DMS153 (cell line): ENCODE measurements at regions not wholly inside any gene's neighbourhood (a gene's known extent, or its start where the extent isn't known, plus 50 kb on each side); places are given as distances from the start of the nearest gene placed in this dataset.
"Not testable (repeated sequence)": the region's sequence is repeated elsewhere in the genome, so short reads cannot be mapped to it uniquely, and the experiment has no call there.

Source experiments
- DNase-seq: peaks from one replicate; lab custom pipeline; 2025; lab: John Stamatoyannopoulos, UW

DNA sequence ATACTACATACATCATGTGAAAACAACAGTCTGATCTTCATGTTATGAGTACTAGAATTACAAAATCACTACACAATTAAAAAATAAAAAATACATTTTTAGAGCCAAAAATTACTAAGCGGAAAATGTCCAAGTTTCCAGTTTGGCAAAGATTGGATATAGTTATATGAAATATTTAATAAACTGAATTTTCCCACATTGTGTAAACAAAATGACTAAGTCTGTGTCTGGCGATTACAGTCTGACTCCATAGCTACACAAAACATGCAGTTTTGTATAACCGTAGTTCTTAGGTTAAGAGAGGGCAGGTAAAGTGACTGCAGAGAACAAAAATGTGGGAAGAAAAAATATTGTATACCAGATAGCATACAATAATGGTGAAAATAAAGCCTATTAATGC, 59.2 kb upstream of the TMEM47 start:
- no peak for DNase-seq

DNA sequence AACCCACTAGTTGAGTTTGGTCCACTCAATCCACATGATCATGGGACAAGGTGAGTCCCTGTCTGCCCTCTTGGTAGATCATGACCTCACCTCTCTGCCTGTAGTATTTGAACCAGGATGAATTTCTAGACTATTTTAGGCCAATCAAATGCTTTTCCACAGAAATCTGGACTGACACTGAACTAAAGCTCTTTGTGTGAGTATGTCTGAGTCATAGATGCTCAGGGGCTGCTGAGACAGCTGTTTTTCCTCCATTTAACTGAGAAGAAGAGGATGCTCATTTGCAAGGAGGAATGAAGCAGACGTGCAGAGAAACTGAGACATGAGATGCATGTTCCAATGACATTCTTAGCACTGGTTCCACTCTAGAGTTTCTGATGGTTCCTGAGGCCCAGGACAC, 77.3 kb upstream of the TMEM47 start:
- DNase-seq: no peak

DNA sequence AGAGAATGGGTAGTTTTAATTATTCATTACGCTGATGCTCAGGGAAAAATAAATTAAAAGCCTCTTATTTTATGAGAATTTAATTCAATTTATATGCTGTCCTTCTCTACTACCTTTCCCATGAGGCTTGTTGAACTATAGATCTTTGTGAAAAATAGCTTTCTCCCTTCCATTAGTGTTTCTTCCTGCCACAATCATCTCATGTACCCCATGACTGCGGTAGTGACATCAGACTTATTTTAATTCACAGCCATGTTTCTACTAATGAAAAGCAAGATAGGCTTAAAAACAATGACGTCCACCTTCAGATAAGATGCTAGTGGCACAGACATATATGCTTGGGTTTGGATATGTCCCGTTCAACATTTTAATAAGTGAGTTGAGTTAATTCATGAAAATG, 87.4 kb upstream of the TMEM47 start:
- no peak for DNase-seq

DNA sequence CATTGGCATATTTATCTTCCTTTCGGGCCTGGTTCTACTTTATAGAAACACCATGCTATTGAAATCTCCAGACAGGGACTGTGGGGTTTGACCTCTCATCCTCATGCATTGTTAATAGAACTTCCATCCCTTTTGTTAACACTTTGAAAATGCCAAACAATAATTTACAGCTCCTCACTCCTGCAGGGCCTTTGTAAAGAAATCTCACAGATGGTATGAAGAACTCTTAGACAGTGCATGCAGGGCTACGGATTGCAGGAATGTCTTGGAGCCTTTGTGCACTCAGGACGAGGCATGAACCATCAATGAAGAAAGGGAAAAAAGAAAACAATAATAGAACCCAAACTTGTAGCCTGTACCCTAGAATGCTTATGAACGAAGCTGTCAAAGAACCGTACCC, 92.8 kb upstream of the TMEM47 start:
- DNase-seq: no peak

DNA sequence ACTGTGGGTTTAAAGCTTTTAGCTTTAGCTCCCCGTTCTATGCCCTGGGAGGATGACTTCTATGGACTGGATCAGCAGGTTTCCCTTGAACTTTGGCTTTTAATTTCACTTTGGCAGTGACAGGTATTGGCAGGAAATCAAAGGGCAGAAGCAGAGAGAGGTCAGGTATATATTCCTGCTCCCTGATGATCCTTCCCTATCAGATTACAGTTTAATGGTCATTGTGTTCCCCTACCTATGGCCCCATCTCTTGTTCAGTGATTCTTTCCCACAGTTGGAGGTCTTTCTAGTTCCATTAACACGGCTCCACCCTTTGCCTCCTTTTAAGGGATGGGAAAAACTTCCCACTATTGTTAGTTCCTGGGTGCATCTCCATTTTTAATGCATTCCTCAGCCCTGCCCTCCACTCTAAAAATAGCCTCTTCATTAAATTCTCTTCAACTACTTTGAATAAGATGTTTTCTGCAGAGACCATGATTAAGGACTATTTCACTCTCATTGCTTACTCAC, 107.8 kb upstream of the TMEM47 start:
- DNase-seq: peak; percentile 3

DNA sequence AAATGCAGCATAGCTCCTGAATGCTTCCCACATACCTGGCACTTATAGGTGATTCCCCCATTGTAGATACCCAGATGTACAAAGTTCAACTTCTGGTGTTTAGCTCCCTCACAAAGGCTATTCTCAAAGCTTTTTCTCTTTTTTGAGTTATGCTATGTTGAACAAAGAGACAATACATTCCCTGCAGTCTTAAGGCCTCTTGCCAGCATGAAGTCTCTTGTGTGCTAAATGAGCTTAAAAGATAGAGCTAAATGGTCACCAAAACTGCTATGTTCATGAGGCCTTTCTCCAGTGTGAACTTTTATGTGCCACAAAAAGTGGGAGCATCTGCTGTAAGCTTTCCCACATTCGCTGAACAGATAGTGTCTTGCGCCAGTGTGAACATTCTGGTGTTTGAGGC, 111.2 kb upstream of the TMEM47 start:
- DNase-seq: no peak

DNA sequence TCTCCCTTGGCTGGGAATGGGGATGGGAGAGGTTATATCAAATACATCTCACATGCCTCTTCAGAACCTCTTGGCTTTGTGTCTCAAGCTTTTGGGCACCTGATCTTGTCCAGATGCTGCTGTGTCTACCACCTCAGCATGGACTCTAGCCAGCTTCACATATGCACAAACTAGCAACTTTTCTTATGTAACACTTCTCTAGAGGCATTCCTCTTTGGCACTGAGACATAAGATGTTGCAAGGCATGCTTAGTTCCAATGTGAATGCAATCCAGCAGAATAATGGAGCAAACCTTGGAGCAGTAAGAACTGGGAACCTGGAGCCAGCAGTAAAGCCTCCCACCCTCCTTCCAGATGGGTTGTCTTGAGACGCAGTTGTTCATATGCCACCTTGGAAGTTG, 113.4 kb upstream of the TMEM47 start:
- DNase-seq: no peak

DNA sequence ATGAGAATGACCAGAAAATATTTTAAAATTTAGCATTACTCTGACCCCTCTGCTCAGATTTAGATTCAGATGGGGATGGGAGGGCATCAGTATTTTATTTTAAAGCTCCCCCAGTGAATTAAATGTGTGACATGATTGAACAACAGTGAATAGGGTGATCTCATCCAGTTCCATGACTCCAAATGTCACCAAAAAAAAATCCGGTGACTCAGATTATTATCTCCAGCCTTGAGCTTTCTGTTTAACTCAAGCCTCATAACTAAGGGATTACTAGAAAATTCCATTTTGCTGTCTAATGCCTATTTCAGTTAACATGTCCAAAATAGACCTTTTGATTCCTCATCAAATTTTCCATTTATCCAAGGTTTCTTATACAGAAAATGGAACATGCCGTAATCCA, 121.8 kb upstream of the TMEM47 start:
- DNase-seq: no peak

DNA sequence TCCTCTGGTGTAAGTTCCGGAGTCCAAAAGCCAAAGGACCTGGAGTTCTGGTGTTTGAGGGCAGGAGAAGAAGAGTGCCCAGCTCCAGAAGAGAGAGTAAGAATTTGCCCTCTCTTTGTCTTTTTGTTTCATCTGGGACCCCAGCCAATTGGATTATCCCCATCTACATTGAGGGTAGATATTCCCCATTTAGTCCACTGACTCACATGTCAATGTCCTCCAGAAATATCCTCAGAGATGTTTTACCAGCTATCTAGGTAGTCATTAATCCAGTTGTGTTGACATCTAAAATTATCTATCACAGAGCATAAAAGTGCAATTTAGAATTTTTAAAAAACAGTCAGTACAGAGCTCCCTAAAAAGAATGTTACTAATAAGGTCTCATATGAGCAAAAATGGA, 132.9 kb upstream of the TMEM47 start:
- no peak for DNase-seq

DNA sequence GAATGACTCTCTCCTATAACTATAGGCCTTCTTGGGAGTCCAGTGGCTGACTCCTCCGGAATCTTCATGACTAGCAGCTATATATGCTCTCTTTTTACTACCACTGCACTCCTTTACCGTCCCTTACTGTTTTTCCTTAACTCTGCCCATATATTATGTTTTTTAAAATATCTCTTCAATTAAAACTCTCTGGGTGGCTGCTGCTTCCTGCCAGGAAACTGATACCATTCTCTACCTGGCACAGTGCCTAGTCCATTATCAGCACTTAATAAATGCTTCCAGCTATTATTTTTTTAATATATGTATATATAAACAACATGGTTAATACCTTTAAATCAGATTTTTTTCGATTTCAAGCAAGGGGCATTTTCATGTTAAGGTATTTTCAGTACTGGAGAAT, 136.6 kb upstream of the FAM47B start:
- no peak for DNase-seq

DNA sequence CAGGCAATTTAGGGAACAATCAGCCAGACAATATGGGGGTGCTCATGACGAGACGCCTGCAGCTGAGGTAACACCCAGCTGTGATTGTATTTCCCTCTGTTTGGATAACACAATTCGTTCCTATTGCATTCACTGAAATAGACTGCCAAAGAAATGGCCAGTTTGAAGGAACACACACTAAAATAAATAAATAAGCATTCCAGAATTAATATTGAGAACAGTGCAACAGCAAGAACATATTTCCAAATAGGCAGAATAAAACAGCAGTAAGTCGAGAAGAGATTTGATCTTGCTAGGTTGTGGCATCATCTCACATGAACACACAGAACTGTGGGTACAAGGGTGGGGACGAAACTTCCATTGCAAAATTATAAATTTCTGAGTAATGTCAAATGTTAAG, 133.5 kb upstream of the FAM47B start:
- no peak for DNase-seq

DNA sequence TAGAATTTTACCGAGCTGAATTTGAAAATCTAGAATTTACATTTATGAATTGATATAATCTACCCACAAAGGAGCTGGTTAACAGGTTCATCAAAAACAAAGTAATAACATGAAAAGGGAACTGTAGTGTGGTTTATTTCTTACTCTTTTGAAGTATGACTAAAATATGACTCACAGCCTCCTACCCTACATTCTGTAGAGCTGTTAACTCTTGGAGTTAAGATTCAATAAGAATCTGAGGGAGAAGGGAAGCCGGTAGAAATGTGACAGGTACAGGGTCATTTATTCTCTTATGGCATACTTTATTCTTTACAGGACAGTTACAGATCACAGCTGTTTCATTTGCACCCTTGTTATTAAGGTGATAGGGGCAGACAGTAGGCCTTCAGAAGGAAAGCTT, 132.2 kb upstream of the FAM47B start:
- DNase-seq: no peak

DNA sequence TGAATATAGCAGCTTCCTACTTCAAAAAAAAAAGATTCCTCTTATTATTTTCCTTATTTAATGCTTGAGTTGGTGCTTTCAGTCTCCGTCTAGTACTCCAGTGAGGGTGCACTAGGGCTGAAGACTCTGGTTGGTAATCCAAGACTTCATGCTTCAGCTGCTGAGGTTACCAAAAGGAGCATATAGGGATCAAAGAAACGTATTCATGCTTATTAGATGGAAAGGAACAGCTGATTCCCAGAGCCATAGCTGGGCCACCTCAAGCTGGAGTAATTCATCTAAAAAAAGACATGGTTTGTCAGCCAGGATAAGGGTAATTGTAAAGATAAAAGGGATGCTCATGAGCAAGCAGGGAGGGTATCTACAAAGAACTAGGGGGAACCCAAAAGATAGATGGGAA, 131.7 kb upstream of the FAM47B start:
- DNase-seq: no peak

DNA sequence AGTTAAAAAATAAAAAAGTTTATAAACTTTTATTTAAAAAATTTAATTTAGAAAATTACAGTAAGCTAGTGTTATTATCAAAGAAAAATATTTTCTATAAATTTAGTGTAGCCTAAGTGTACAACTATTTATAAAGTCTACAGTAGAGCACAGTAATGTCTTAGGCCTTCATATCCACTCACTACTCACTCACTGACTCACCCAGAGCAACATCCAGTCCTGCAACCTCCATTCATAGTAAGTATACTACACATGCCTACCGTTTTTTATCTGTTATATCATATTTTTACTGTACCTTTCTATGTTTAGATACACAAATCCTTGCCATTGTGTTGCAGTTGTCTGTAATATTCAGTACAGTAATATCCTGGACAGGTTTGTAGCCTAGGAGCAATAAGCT, 129.0 kb upstream of the FAM47B start:
- no peak for DNase-seq

DNA sequence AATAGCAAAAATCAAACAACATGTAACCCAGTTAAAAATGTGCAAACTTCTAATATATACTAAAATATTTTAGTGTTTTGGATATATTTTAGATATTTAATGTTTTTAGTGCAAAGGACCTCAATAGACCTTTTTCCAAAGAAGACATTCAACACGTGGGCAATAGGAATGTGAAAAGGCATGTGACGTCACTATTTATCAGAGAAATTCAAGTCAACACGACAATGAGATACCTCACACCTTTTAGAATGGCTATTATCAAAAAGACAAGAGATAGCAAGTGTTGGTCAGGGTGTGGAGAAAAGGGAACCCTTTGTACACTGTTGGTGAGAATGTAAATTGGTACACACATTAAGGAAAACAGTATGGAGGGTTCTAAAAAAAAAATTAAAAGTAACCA, 115.6 kb upstream of the FAM47B start:
- DNase-seq: no peak

DNA sequence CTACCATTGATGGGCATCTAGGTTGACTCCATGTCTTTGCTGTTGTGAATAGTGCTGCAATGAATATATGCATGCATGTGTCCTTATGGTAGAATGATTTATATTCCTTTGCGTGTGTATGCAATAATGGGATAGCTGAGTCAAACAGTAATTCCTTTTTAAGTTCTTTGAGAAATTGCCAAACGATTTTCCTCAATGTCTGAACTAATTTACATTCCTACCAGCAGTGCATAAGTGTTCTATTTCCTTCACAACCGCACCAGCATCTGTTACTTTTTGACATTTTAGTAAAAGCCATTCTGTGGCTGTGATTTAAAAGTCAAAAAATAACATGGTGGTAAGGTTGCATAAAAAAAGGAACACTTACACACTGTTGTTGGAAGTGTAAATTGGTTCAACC, 103.1 kb upstream of the FAM47B start:
- DNase-seq: no peak

DNA sequence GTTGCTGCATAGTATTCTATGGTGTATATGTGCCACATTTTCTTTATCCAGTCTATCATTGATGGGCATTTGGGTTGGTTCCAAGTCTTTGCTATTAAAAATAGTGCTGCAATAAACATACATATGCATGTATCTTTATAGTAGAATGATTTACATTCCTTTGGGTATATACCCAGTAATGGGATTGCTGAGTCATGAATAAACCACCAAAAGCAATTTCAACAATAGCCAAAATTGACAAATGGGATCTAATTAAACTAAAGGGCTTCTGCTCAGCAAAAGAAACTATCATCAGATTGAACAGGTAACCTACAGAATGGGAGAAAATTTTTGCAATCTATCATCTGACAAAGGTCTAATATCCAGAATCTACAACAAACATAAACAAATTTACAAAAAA, 101.4 kb upstream of the FAM47B start:
- DNase-seq: not testable (repeated sequence)

DNA sequence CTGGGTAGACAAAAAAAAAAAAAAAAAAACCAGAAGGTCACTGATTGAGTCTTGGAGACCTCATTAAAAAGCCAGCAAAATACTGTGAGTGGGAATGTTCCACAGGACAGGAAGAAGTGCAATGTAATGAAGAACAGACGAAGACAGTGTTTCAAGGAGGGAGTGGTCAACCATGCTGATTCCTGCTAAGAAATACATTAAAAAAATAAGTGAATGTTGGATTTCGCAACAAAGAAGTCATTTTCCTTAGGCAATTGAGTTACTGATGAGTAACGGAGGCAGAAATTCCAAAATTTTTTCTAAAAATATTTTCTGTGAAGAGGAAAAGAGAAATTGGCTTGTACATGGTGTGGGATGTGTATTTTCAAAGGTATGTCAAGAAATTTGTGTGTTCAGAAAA, 94.3 kb upstream of the FAM47B start:
- no peak for DNase-seq

DNA sequence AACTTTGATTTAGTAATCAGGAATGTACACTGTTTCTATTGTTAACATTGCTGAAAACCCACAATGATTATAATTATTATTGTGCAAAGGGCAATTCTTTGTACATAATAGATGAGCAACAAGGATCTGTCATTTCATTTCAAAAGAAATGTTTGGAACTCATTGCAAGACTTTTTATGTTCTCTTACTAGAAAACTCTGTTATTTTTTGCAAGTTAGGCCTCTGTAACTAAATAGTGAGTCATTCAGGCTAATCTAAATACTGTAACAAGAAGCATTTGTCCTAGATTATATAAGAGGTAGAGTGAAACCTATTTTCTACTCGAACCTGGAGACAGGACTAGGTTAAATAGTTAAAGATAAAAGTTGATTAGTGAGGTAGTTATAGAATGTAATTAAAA, 93.2 kb upstream of the FAM47B start:
- no peak for DNase-seq

DNA sequence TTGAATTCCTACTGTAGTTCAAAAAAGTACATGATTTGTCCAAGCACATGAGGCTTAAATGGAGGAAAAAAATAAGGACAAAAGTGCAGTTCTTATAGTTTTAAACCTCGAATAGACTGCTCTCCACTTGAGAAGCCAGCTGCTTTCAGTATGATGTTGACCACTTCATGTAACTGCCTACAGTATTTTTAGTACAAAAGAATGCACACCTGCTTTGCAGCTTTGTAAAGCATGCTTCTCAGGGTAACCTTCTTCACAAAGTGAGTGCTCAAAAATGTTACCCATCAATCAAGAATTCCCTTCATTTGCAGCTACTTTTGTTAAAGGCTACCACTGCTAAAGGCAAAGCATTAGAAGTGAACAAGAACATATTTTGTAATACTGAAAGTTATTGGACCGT, 83.4 kb upstream of the FAM47B start:
- DNase-seq: peak; percentile 22

DNA sequence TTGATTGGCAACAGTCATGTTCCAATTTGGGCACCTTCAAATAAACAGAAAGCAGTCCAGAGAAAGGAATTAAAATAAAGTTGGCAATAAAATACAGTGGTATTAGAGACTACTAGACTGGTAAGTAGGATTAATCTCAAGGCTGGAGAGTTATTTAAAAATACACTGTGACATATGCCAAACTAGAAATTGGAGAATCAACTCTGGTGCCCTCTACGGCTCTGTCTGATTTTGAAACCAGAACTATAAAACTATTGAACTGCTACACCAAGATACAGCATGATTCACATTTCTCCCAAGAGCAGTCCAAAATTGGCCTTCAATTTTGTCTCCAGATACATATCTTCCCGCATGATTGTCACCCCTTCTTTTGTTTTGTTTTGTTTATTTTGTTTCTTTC, 78.7 kb upstream of the FAM47B start:
- no peak for DNase-seq

DNA sequence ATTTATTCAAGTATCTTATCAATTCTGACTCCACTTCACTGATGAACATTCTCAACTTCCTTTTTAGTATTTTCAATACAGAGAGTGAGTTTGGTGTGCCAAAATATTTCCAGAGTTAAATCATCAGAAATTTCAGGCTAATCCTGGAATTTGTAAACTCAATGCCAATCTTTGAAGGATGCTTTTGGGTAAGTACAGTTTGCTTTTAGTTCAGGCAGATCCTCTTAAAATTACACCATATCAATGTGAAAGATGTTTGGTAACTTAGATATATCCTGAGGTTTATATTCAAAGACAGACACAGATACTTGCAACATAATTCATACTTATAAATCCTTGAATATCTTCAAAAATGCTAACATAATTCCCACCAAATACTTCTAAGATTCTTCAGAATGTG, 76.0 kb upstream of the FAM47B start:
- no peak for DNase-seq

DNA sequence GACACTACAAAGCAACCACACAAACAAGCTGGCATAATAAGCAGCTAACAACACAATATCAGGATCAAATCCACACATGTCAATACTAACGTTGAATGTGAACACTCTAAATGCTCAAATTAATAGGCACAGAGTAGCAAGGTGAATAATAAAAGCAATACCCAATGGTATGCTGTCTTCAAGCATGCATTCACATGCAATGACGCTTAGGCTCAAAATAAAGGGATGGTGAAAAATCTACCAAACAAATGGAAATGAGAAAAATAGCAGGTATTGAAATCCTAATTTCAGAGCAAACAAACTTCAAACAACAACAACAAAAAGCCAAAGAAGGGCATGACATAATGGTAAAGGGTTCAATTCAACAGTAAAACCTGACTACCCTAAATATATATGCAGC, 74.0 kb upstream of the FAM47B start:
- DNase-seq: no peak

DNA sequence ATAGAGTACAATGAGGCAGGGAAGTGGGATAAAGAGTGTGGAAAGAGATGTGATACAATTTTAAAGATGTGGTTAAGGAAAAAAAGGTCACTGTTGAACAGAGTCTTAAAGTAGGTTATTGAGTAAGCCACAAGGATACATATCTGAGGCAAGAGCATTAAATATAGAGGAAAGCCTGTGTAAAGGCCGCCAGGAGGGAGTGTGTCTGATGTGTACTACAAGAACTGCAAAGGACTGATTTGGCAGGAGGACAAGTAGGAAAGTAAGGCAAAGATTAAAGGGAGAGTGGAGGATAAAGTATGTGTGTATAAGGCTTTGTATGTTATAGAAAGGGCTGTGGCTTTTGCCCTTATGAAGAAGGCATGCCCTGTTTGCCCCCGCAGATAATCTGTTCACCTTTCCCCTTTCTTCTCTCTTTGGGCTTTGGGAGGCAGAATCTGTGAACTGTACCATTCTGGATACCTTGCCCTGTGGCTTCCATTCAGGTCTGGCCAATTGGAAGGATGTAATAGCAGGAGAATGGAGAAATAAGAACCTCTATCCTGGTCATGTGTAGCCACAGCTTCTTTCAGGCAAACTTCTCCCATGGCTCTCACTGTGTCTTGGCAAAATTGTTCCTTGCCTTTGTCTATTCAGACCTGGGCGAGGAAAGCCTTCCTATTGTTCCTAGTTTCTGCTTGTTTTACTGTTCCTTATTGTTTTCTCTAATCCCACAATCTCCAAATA, 68.9 kb upstream of the FAM47B start:
- DNase-seq: no peak

DNA sequence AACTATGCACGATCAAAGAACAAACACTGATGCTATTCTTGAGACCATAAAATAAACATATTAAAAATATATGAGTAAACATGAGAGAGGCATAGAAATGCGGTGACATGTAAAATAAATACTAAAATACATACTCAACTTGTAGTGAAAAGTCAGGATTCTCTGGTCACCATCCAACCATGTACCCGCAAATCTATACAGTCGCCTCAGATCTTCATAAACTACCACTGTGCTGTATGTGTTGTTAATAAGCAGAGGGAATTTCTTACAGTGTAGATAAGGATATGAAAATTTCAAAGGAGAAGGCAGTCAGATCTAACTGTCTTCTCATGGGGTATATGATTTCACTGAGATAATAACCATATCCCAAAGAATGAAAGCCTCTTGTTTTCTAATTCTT, 67.8 kb upstream of the FAM47B start:
- no peak for DNase-seq
